ENCODE measurements at regions not wholly inside any gene's neighbourhood (a gene's known extent, or its start where the extent isn't known, plus 50 kb on each side); places are given as distances from the start of the nearest gene placed in this dataset.

DNA sequence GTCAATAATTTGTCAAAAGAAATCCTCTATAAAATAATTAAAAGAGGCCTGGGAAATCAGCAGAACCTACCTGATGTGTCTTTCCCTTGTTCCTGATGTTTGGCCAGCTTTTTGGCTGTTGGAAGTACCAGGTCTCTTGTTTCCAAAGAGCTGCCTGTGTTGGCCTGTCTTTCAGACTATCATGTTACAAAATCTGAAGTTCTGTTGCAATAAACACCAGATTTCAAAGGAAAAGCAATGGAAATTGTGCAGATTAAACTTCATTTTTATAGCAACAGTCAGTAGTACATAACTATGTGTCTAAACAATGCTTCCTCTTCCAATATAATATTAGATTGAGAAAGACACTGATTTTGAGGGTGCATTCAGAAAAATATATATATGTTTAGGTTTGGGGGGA is 647.2 kb upstream of the CXADR start:
- H3K4me3 ChIP-seq (ENCODE audit: low read depth, low read length), result no peak overlapping the region

DNA sequence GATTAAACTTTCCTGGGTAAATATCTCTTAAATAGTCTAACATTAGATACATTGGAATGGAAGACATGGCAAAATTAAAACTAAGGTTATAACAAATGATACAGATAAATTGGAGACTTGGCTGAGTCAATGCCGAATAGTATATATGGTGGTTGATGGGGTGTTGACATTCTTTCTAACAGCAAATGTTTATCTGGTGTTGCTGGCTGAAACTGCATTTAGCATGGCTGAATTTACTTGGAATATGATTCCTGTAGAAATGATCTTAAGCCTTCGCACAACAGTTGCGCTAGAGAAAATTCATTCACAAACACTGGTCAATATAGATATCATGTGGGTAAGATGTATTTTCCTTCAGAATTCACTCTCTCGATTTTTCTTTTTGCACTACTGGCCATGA is 646.0 kb upstream of the CXADR start:
- H3K27me3 ChIP-seq (ENCODE audit: control insufficient read depth, insufficient read depth, low read length), result no peaks in the 10 kb centered on the region
- no peak overlapping the region for H3K4me3 ChIP-seq (ENCODE audit: low read depth, low read length)
- no peaks in the 10 kb centered on the region for H3K36me3 ChIP-seq (ENCODE audit: control insufficient read depth, insufficient read depth, low read length)
- no peak for DNase-seq (ENCODE audit: low read depth)
- TF ChIP-seq, protein P1, sequence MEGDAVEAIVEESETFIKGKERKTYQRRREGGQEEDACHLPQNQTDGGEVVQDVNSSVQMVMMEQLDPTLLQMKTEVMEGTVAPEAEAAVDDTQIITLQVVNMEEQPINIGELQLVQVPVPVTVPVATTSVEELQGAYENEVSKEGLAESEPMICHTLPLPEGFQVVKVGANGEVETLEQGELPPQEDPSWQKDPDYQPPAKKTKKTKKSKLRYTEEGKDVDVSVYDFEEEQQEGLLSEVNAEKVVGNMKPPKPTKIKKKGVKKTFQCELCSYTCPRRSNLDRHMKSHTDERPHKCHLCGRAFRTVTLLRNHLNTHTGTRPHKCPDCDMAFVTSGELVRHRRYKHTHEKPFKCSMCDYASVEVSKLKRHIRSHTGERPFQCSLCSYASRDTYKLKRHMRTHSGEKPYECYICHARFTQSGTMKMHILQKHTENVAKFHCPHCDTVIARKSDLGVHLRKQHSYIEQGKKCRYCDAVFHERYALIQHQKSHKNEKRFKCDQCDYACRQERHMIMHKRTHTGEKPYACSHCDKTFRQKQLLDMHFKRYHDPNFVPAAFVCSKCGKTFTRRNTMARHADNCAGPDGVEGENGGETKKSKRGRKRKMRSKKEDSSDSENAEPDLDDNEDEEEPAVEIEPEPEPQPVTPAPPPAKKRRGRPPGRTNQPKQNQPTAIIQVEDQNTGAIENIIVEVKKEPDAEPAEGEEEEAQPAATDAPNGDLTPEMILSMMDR (IDR thresholded peaks at IDR 0.05; ENCODE audit: insufficient read depth, low read length, poor library complexity, severe bottlenecking), result no peak

More for the DNA sequence above, 647.2 kb upstream of the CXADR start:
- Histone ChIP-seq H3K27me3 (ENCODE audit: control insufficient read depth, insufficient read depth, low read length) (no peaks in the 10 kb centered on the region), H3K36me3 (ENCODE audit: control insufficient read depth, insufficient read depth, low read length) (no peaks in the 10 kb centered on the region)
- TF ChIP-seq, protein P1 (IDR thresholded peaks at IDR 0.05; ENCODE audit: insufficient read depth, low read length, poor library complexity, severe bottlenecking), result no peak
- DNase-seq (ENCODE audit: low read depth), result no peak

DNA sequence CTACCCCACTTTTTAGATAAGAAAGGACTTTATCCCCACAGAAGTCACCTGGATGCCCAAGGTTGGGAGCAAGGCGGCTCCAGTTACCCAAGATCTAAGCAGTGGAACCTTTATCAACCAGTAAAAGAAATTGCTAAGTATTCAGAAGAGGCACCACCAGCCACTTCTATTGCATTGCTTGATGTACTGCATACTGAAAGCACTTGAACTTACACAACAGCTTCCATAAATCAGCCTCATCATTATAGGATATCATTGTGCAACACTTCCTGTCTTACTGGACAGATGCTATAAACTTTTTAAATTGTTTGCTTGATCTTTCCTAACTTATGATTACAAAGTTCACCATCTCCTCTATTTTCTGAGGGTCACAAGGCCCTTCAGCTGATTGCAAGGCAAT is 642.7 kb upstream of the CXADR start:
- no peaks in the 10 kb centered on the region for H3K36me3 ChIP-seq (ENCODE audit: control insufficient read depth, insufficient read depth, low read length)
- no peak overlapping the region for H3K4me3 ChIP-seq (ENCODE audit: low read depth, low read length)
- TF ChIP-seq, protein P1 (IDR thresholded peaks at IDR 0.05; ENCODE audit: insufficient read depth, low read length, poor library complexity, severe bottlenecking), result no peak
- DNase-seq (ENCODE audit: low read depth), result no peak
- no peaks in the 10 kb centered on the region for H3K27me3 ChIP-seq (ENCODE audit: control insufficient read depth, insufficient read depth, low read length)

DNA sequence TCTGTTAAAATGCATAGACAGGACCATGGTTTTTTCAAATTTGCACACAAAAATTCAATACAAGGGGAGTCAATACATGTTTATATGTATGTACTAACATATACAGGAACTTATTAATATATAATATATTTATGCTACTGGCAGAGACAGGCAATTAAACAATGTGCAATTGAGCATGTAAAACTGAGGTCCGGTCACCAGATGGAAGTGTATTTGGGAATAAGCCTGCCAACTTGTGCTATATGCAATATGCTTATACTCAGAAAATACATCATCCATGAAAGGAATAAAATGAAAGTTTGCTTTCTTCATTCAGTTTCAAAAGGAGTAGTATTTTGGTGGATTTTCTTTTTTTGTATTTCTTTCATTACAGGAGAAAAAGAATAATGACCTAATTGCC is 640.2 kb upstream of the CXADR start:
- Histone ChIP-seq H3K4me3 (ENCODE audit: low read depth, low read length) (no peak overlapping the region), H3K36me3 (ENCODE audit: control insufficient read depth, insufficient read depth, low read length) (no peaks in the 10 kb centered on the region), H3K27me3 (ENCODE audit: control insufficient read depth, insufficient read depth, low read length) (no peaks in the 10 kb centered on the region)
- TF ChIP-seq, protein P1 (IDR thresholded peaks at IDR 0.05; ENCODE audit: insufficient read depth, low read length, poor library complexity, severe bottlenecking), result no peak
- DNase-seq (ENCODE audit: low read depth), result no peak

DNA sequence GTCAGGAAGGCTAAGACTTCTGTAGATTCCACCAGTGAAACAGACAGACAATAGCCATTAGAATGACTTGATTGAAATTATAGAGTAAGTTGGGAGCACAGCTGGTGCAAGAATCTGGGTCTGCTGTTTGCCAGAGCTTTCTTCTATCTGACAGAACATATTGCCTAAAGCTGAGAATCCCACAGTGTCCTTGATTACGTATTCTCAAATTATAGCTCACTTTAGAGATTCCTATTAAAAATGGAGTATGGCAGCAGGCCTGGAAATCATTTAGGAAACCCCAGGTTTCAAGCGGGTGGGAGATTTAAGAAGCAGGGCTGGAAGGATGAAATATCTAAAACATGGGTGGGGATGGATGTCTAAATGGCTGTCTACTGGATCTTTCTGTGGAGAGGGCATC is 639.7 kb upstream of the CXADR start:
- DNase-seq (ENCODE audit: low read depth), result no peak
- TF ChIP-seq, protein P1 (IDR thresholded peaks at IDR 0.05; ENCODE audit: insufficient read depth, low read length, poor library complexity, severe bottlenecking), result no peak
- Histone ChIP-seq H3K4me3 (ENCODE audit: low read depth, low read length) (no peak overlapping the region), H3K36me3 (ENCODE audit: control insufficient read depth, insufficient read depth, low read length) (no peaks in the 10 kb centered on the region), H3K27me3 (ENCODE audit: control insufficient read depth, insufficient read depth, low read length) (no peaks in the 10 kb centered on the region)

DNA sequence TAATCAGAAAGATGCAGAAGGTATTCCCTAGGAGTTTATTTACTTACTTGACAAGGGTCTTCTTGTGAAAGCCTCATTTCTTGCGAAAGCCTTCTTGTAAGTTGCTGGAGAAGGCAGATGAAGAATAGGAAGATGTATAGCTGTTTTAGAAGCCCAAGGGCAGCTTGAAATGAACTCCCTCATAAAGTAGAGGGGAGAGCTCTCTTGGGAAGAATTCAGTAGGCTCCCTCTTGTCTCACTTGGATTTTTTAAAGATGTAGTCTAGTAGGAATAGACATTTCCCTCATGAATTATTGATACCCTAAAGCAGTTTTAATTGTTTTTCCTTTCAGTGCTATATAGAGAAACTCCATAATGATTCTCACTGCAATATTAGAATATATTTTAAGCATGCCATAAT is 639.2 kb upstream of the CXADR start:
- TF ChIP-seq, protein P1 (IDR thresholded peaks at IDR 0.05; ENCODE audit: insufficient read depth, low read length, poor library complexity, severe bottlenecking), result no peak
- no peak for DNase-seq (ENCODE audit: low read depth)
- Histone ChIP-seq H3K4me3 (ENCODE audit: low read depth, low read length) (no peak overlapping the region), H3K27me3 (ENCODE audit: control insufficient read depth, insufficient read depth, low read length) (no peaks in the 10 kb centered on the region), H3K36me3 (ENCODE audit: control insufficient read depth, insufficient read depth, low read length) (no peaks in the 10 kb centered on the region)
